CD4-positive, alpha-beta T cell treated with Interleukin-12 subunit alpha and Interleukin-12 subunit beta, for 1 hour (primary cell): ENCODE measurements at regions not wholly inside any gene's neighbourhood (a gene's known extent, or its start where the extent isn't known, plus 50 kb on each side); places are given as distances from the start of the nearest gene placed in this dataset.

ENCODE experiments used
- DNase-seq: peaks from one replicate; pipeline ENCODE4 v3.0.0-alpha.2; 2020

DNA sequence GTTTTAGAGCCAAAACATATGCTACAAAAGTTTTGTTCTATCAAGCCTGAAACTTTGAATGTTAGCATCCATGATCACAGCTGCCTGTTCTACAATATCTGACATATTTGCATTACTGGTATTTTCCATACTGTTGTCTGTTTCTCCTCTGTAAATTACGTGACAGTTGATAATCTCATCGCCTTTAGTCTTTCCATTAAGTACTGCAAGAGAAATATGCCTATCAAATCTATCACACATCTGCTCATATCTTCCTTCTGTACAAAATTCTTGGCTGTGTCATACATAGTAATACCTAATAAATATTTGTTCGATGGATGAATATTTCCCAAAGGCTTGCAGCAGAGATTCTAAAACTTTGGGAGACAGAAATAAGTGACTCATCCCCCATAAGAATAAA lies 717.3 kb downstream of the OTOL1 start:
- no peak for DNase-seq

DNA sequence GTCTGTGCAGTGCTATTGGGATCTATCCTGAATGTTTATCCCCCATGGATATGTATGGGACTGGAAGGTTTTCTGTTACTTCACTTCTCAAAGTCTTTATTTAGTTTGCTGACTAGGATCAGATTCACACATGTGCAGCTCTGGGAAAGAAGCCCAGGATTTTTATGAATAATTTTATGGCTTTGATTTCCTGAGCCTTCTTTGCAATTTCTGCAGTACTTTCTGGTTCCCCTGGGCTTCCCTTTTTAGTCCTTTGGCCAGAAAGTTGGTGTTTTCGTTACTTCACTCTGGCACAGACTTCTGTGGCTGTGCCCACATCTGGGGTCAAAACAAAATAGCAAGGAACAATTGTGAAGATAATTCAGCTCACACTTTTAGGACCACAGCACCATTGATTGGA lies 721.0 kb downstream of the OTOL1 start:
- DNase-seq: no peak

DNA sequence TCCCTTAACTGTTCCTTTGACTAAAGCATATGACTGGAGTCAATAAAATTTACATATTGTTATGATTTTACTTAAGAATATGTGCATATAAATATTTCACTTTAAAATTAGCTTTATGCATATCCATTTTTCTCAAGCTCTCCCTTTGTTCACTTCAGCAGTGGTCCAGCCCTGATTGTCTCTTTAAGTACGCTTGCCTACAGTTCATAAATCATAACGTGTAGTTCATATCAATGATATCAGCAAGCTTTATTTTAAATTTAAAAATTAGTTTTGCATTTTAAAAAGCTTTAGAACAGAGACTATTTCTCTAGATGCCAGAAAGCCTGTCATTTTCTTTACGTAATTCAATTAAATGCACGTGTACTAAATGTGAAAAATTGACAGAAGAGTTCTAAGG lies 721.9 kb downstream of the OTOL1 start:
- DNase-seq: no peak

DNA sequence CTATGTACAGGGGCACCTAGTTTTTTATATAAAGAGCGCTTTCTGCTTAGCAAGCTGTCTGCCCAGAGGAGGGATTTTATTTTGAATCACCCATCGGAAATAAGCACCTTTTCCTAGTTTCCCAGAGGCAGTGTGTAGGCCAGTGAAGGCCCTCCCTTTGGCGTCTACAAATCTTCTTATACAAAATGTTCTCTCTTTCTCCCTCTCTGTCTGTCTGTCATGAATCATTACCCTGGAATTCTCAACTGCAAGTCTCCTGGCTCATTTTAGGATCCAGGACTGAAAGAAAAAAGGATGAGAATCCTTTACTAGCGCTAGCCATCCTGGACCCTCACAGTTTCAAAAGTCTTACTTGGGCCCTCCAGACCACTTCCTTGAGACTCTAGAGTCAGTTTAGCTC lies 728.1 kb downstream of the OTOL1 start:
- DNase-seq: no peak

DNA sequence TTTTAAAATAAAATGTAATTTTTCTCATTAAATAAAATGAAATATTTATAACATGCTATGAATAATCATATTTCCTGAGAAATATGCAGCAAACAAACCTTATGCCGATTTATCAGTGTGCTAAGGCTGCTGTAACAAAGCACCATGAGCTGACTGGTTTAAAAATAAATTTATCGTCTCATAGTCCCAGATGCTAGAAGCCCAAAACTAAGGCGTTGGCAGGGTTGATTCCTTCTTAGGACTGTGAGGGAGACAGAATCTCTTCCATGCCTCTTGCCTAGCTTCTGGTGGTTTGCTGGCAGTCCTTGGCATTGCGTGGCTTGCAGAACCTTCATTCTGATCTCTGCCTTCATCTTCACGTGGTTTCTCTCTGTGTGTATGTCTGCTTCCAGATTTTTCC lies 740.3 kb downstream of the OTOL1 start:
- DNase-seq: no peak

DNA sequence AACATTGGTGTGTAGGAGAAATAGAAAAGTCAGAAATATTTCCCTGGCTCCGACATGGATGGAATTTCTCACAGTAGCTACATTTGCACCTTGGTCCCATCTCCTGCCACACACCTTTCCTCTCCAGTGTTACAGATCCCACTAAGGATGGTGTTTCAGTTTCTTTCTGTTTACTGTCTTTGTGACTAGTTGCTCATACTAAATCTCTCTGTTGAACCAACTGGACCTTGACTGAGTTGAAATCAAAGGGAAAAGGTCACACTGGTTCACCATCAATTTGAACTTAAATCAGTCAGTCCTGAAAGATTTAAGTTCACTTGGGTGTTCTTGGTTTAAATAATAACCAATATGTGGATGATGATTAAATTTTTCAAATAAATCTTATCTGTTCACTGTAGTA lies 754.2 kb downstream of the OTOL1 start:
- DNase-seq: no peak

DNA sequence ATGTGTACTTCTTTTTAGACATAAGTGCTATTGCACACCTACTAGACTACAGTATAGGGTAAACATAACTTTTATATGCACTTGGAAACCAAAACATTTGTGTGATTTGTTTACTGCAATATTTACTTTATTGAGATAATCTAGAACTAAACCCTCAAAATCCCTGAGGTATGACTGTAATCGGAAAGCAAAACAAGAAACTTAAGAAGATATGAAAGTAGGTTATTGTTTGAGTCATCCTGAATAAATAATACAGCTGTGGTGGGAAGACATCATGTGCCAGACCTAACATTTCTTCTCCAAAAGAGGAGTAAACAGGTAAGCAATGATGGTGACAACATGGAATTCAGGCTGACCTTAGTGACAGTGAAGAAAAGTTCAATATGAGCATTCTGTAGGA lies 765.5 kb downstream of the OTOL1 start:
- no peak for DNase-seq

DNA sequence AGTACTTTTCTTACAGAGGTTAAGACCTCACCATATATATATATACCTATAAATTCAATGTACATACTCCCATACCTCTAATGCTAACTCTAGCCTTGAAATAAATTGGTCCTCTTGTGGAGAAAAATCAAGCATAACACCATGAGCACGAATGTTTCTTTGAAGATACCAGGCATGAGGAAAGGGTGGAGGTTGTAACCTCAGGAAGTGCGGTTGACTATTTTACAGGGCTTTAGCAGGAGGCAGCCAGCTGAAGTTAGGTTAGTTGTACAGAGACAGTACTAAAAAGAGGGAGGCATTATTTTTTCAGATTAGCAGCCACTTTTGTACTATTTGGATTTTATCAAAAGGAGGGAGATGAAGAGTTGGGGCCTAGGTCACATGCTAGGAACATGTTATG lies 767.0 kb downstream of the OTOL1 start:
- DNase-seq: no peak

DNA sequence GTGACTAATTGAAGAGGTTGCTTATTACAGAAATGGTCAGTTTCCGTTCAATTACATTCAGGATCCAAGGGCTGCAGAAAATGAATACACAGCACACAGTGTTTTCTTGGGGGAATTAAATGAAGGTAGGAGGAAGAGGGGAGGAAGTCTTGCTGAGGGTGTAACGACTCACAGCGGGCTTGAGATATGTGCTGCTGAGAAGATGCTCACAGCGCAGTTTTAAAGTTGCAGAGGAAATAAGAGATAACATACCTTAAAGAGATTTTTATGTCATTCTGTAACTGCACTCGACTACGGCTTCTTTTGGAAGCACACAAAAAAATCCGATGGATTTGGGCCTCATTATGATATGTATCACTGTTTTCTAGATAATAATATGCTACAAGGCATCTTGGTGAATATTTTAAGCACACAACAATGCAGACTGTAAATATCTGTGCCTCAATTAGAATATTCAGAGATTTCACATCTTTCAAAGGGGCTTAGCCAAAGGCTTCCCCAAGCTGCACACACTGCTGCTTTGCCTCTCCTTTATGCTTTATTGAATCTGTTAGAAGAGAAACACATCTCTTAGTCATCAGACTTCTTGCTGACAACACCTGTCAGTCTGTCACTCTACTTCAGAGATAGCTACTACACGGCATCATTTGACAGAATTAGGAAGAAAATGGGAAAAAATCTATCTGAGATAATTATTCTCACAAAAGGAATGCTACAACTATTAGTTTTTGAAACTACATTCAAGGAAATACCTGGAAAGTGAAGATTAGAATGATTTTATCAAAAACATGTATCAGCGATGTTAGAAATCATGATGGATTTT lies 773.2 kb downstream of the OTOL1 start:
- DNase-seq: no peak

DNA sequence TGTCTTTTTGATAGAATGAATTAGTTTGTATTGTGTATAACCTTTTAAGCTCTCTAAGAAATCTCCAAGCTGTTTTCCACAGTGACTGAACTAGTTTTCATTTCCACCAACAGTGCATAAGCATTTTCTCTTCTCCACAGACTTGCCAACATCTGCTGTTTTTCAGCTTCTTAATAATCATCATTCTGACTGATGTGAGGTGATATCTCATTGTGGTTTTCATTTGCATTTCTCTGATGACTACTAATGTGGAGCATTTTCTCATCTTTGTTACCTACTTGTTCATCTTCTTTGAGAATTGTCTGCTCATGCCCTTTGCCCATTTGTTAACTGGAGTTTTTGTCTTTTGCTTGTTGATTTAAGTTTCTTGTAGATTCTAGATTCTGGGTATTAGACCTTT lies 777.5 kb downstream of the OTOL1 start:
- DNase-seq: no peak

DNA sequence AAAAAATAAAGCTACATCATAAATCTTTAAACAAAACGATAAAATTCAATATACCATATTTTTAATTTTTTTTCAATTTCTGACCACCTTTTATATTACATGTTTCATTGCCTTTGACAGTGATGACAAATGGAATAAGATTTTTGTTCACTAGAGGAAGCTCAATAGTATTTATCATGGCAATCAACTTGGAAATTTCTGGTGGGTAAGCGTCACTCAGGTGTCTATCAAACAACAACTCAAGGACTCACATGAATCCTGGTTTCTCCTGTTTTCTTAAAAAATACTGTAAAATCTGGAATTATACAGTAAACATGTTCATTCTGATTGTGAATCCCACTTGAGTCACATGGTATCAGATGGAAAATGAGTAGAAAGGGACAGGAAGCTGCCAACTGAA lies 782.2 kb downstream of the OTOL1 start:
- no peak for DNase-seq

DNA sequence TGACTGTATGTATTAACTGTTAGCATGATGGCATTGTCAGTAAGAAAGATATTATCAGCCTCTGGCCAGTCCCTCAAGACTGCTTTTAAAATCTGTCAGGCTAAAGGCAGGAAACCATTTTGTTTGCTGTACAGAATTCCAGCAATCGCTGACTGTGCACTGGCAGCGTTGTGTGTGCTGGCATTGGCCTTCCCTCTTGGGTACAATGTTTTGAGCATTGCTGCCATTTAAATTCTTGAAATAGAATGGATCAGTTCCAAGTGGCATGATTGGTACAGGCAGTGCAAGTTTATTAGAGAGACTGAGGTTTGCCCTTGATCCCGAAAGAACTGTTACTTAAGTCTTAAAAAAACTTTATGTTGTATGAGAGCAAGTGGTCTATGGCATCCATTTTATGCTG lies 788.7 kb downstream of the OTOL1 start:
- DNase-seq: no peak

DNA sequence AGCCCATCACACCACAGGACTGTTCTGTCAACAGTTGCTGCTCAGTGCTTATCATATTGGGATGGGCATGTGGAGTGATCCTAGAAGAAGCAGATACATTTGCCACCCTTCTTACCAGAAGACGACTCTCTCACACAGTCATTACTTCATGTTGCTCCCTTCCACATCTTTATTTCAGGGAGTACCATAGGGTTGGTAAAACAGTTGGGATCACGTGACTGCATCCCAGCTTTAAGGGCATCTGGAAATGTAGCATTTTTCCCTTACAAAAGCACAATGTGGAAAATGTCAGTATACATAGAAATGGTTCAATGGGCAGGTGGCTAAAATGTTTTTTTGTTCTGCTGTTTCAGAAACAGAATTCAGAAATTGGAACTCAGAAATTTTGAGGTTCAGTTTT lies 791.0 kb downstream of the OTOL1 start:
- DNase-seq: no peak

DNA sequence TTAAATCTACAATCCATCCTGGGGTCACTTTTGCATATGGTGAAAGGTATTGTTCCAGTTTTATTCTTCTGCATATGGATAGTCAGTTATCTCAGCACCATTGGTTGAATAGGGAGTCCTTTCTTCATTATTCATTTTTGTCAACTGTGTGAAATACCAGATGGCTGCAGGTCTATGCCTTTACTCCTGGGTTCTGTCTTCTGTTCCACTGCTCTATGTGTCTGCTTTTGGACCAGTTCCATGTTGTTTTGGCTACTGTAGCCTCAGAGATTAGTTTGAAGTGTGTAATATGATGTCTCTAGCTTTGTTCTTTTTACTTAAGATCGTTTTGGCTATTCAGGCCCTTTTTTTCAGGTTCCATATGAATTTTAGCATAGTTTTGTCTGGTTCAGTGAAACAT lies 795.8 kb downstream of the OTOL1 start:
- DNase-seq: no peak

DNA sequence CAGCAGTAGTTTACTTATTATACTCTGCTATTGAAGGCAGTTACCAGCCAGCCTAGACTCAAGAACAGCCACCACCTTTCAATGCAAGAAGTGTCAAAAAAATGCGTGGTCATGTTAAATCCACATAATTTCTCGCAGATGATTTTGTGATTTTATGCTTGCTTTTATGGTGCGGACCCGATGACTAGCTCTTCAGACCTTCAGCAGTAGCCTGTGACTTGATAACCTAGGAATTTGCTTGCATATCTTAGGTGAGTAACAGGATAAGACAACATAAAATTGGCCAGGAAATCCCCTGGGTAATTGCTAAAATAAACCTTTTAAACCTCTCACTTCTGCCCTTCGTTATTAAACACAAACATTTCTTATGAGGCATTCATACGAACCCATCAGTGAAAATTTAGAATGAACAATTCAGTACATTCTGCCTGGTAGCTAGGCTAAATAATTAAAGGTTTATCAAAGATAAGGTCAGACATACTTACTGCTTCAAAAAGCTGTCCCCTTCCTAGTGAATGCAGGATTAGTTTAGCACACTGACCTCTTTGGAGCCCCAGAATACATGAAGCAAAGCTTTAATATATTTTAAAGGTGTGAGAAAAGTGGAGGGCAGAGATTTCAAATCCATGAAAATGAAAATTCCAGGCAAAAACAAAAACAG lies 798.8 kb downstream of the OTOL1 start:
- no peak for DNase-seq

DNA sequence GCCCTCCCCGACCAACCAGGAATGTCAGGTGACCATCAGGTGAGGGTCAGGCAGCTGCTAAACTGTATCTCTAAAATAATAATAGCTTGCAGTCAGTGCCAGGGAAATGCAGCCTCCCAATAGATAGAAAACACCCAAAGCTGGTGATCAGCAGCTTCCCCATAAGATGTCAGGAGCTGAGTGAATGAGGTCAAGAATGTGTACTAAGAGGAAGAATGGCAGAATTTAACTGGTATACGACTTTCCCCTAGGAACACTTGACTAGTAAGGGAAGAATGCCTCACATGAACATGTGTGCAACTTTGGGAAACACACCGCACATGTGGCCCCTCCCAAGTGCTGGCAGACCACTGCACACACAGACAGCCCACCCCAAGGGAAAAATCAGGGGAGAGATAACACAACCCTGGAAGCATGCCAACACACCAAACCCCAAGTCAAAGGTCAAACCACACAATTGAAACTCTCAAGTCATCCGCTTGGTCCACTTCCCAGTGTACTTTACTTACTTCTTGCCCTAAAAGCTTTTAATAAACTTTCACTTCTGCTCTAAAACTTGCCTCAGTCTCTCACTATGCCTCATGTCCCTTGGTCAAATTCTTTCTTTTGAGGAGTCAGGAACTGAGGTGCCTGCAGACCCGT lies 806.5 kb downstream of the OTOL1 start:
- no peak for DNase-seq

DNA sequence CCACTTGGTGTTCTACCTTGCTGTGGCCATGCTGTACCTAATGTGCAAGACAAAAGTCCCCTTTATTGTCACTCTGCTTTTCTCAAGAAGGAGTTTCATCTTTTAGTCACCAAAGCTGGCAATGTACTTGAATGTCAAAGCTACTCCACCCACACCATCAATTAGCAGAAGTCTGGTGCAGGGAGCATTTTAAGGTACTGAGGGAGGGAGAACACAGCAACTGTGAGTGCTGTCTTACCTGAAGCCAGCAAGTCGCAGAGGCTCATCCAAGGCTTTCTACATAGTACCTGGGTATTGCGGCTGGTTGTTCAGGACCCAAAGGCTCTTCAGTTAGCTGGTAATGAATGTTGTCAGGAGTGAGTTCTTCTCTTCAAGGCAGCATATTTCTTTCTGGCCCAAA lies 820.4 kb downstream of the OTOL1 start:
- no peak for DNase-seq

DNA sequence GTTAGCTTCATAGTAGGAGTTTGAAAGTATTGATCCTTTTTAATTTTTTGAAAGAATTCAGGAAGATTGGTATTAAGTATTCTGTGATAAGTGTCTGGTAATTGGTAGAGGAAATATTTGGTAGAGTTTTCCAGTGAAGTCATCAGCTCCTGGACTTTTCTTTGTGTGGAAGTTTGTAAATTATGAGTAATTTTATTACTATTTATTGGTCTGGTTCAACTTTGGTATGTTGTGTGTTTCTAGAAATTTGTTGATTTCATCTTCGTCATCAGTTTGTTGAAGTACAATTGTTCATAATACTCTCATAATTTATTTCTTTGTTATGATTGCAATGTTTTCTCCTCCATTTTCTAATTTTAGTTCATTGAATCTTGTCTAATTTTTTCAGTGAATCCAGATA lies 832.0 kb downstream of the OTOL1 start:
- no peak for DNase-seq

DNA sequence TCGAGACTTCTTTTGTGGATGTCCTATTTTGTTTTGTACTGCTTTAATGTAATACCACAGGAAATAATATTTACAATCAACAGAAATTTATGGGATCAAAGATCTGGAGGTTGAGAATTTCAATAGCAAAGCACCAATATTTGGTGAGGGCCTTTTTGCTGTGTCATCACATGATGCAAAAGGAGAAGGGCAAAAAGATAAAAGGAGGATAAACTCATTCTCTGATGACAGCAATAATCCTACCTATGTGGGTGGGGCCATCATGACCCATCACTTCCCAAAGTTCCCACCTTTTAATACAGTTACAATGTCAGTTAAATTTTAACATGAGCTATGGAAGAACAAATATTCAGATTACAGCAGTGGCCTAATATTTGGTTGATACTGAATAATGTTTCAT lies 832.9 kb downstream of the OTOL1 start:
- DNase-seq: no peak

DNA sequence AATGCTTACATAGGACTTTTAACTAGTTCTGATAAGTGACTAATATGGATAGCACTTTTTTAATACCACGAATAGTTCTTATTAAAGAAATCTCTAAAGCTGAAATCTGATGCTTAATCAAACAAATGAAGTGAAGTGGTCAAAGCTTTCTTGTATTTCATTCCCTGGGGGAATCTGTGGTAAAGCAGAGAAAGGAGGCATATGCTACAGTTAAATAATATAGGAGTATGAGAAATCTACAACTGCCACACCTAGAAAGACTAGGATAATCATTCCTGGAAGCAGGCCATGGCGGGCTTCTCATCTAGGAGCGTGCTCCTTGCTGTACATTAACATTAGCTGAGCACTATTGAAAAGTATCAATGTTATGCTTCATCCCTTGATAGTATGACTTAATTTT lies 835.7 kb downstream of the OTOL1 start:
- DNase-seq: no peak

DNA sequence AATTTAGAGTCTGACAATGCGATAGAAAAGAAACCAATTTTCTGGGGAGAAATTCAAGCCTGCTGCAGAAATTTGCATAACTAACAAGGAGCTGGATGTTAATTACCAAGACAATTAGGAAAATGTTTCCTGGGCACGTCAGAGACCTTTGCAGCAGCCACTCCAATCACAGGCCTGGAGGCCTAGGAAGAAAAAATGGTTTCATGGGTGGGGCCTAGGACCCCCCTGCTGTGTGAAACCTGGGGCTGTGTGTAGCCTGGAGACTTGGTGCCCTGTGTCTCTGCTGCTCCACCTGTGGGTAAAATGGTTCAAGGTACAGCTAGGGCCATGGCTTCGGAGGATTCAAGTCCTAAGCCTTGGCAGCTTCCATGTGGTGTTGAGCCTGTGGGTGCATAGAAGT lies 837.9 kb downstream of the OTOL1 start:
- no peak for DNase-seq

DNA sequence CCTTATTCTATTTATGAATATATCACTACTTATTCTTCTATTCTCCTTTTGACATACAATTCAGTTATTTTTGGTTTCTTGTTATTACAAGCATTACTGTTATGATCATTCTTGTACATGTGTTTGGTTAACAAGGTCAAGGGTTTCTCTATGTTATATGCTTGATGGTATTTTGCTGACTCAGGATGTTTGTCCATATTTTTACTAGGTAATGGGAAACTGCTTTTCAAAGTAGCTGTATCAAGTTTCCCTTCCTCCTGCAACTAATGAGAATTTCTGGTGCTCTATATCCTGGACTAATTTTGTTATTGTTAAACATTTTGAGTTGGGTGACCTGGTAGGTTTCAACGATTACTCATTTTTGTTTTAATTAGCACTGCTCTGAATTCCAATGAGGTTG lies 841.0 kb downstream of the OTOL1 start:
- DNase-seq: no peak

DNA sequence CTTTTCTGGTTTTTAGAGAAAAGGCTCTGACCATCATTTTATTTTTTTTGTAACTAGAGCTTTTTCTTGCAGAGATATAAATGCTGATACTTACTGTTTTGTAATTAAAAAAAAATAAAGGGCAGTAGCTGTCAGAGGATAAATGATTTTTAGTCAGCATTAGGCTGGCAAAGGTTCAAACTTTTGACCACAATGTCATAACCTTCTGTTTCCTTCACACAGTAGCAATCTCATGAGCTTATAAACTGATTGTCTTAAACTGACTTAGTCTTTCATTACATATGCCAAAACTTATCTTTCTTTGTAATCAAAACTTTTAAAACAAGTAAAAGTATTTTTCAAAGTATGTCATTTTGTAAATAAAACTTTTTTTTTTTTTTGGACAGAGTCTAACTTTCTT lies 841.9 kb downstream of the OTOL1 start:
- no peak for DNase-seq

DNA sequence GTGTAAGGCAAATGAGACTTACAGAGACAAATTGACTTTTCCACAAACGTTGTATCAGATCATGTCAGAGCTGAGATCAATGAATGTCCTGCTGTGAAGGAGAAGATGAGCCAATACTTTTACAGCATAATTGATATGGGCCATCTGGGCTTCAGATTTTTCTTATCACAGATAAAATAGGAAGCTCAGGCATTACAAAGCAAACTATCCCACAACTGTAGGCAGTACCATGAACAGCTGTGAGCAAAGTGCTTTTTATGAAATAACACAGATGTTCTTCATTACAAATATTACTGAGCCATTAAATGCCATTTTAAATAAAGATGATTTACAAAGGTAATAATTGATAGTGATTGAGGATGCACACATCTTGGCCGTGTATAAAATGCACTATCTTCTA lies 852.3 kb downstream of the OTOL1 start:
- no peak for DNase-seq
